SU-DHL-6 (cell line): ENCODE measurements at regions not wholly inside any gene's neighbourhood (a gene's known extent, or its start where the extent isn't known, plus 50 kb on each side); places are given as distances from the start of the nearest gene placed in this dataset.

ENCODE experiments used
- H2AFZ ChIP-seq: fragments of 200-600 bp; sonication (generic); 2 replicates; pipeline ENCODE4 v1.6.1; 2014; ENCODE audit warnings: low read depth, mild to moderate bottlenecking, moderate library complexity, mixed read lengths, antibody characterized with exemption, low read length; ENCODE audit not compliant: severe bottlenecking
- H3F3A ChIP-seq: fragments of 200-600 bp; shearing (Covaris generic); 2 replicates; pipeline ENCODE4 v1.6.0; 2016; ENCODE audit warnings: antibody characterized with exemption, mild to moderate bottlenecking; ENCODE audit not compliant: insufficient read depth
- H3K27ac ChIP-seq: fragments of 200-600 bp; sonication (generic); 2 replicates; pipeline ENCODE4 v1.5.1; 2016; ENCODE audit warnings: low read depth, mild to moderate bottlenecking, low read length, moderate library complexity, mixed read lengths
- H3K27me3 ChIP-seq: fragments of 200-600 bp; sonication (generic), shearing (Covaris generic); 2 replicates; pipeline ENCODE4 v1.6.0; 2014; ENCODE audit warnings: mild to moderate bottlenecking, low read length
- H3K36me3 ChIP-seq: fragments of 200-600 bp; sonication (generic); 2 replicates; pipeline ENCODE4 v1.6.1; 2014; ENCODE audit warnings: mild to moderate bottlenecking, low read length, mixed read lengths
- H3K4me2 ChIP-seq: fragments of 300-600, 200-600 bp; shearing (Covaris generic), sonication (generic); 2 replicates; pipeline ENCODE4 v1.6.0; 2014; ENCODE audit warnings: low read length, low read depth, mild to moderate bottlenecking; ENCODE audit not compliant: poor library complexity, severe bottlenecking
- H3K4me3 ChIP-seq: fragments of 200-600 bp; sonication (generic); 2 replicates; pipeline ENCODE4 v1.5.1; 2014; ENCODE audit warnings: antibody characterized with exemption, low read length, mild to moderate bottlenecking, mixed read lengths; ENCODE audit not compliant: insufficient read depth, poor library complexity, severe bottlenecking
- H3K79me2 ChIP-seq: fragments of 200-600 bp; sonication (generic); 2 replicates; pipeline ENCODE4 v1.6.1; 2014; ENCODE audit warnings: mild to moderate bottlenecking, low read length, moderate library complexity; ENCODE audit not compliant: insufficient read depth
- H3K9ac ChIP-seq: fragments of 200-600 bp; sonication (generic); 2 replicates; pipeline ENCODE4 v1.7.0; 2014; ENCODE audit warnings: mild to moderate bottlenecking, low read length
- H3K9me2 ChIP-seq: fragments of 200-600 bp; sonication (generic); replicated peaks from 2 replicates; pipeline ENCODE4 v1.6.1; 2014; ENCODE audit warnings: low read length; ENCODE audit not compliant: insufficient read depth
- H3K9me3 ChIP-seq: fragments of 200-600 bp; sonication (generic); 2 replicates; pipeline ENCODE4 v1.6.1; 2014; ENCODE audit warnings: low read length, mixed read lengths; ENCODE audit not compliant: insufficient read depth
- H4K20me1 ChIP-seq: fragments of 200-600 bp; sonication (generic); 2 replicates; pipeline ENCODE4 v1.6.1; 2014; ENCODE audit warnings: low read depth, mild to moderate bottlenecking, antibody characterized with exemption, low read length, moderate library complexity, mixed read lengths
- CTCF ChIP-seq: fragments of 200-600 bp; sonication (generic); IDR thresholded peaks from one replicate; pipeline ENCODE4 v1.5.1; 2017; ENCODE audit warnings: antibody characterized with exemption, mild to moderate bottlenecking, low read length, moderate library complexity; ENCODE audit not compliant: insufficient read depth, poor library complexity, severe bottlenecking
- EZH2phosphoT487 ChIP-seq: fragments of 200-600 bp; sonication (generic), shearing (Covaris generic); conservative IDR thresholded peaks from 2 replicates; pipeline ENCODE4 v1.6.1; 2018; ENCODE audit warnings: mild to moderate bottlenecking, antibody characterized with exemption, low read length, moderate library complexity, mixed read lengths

GRCh38 chr1:82893712-82894470 lies 1093.2 kb downstream of the ADGRL2 start:
- H3F3A ChIP-seq, result no peaks in the 10 kb centered on the region
- no peak overlapping the region for H3K4me2 ChIP-seq
- no peaks in the 10 kb centered on the region for H3K79me2 ChIP-seq
- TF ChIP-seq EZH2phosphoT487 (no peak), CTCF (no peak)
- no peak overlapping the region for H3K4me3 ChIP-seq
- no peak overlapping the region for H3K27ac ChIP-seq
- H3K9me2 ChIP-seq, result no peaks in the 10 kb centered on the region
- H3K9ac ChIP-seq, result no peak overlapping the region
- H3K9me3 ChIP-seq, result no peaks in the 10 kb centered on the region
- H3K27me3 ChIP-seq, result no peaks in the 10 kb centered on the region
- H2AFZ ChIP-seq, result peak overlapping the region; percentile 37
- no peaks in the 10 kb centered on the region for H3K36me3 ChIP-seq
- no peaks in the 10 kb centered on the region for H4K20me1 ChIP-seq

DNA sequence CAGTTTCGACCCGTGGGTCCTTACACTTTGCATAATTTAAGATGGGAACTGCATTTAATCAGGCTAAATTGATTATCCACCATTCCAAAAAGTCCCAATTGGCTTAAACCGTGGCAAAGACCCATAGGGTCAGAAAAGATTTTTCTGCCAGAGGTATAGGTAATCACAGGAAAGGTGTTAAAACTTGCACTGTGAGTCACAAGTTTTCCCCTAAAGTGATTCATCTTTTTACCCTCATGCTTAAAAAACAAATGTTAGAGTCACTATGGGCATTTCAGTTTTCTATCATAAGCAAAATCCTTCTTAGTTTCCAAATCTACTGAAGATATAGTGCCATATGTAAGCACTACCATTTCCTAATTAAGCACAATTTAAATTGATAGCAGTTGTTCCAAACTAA lies 1079.8 kb downstream of the ADGRL2 start:
- H4K20me1 ChIP-seq, result no peaks in the 10 kb centered on the region
- H3K79me2 ChIP-seq, result no peaks in the 10 kb centered on the region
- no peaks in the 10 kb centered on the region for H3F3A ChIP-seq
- no peak overlapping the region for H2AFZ ChIP-seq
- no peak overlapping the region for H3K4me2 ChIP-seq
- no peak overlapping the region for H3K4me3 ChIP-seq
- H3K9ac ChIP-seq, result no peak overlapping the region
- no peaks in the 10 kb centered on the region for H3K9me3 ChIP-seq
- H3K27me3 ChIP-seq, result no peaks in the 10 kb centered on the region
- H3K36me3 ChIP-seq, result no peaks in the 10 kb centered on the region
- no peak for TF ChIP-seq EZH2phosphoT487
- TF ChIP-seq CTCF, result no peak
- H3K9me2 ChIP-seq, result no peaks in the 10 kb centered on the region
- H3K27ac ChIP-seq, result no peak overlapping the region

- Histone ChIP-seq H3K9me2 (no peaks in the 10 kb centered on the region), H3K4me2 (no peak overlapping the region), H3K9me3 (no peaks in the 10 kb centered on the region), H3K36me3 (no peaks in the 10 kb centered on the region), H3K79me2 (no peaks in the 10 kb centered on the region), H3K27me3 (no peaks in the 10 kb centered on the region), H4K20me1 (no peaks in the 10 kb centered on the region), H3K9ac (no peak overlapping the region), H2AFZ (no peak overlapping the region), H3K4me3 (no peak overlapping the region), H3F3A (no peaks in the 10 kb centered on the region), H3K27ac (no peak overlapping the region)
- no peak for TF ChIP-seq EZH2phosphoT487
- TF ChIP-seq CTCF, result no peak
Observed at GRCh38 chr1:82879701-82880305, 1079.1 kb downstream of the ADGRL2 start.
